H1 (cell line): ENCODE measurements at regions not wholly inside any gene's neighbourhood (a gene's known extent, or its start where the extent isn't known, plus 50 kb on each side); places are given as distances from the start of the nearest gene placed in this dataset.

Experiments used
- BACH1 ChIP-seq: IDR thresholded peaks from 2 replicates; pipeline ENCODE4 v1.6.1; 2012; ENCODE audit warnings: low read length, improper control_type of control experiment
- GABPA ChIP-seq: IDR thresholded peaks from 2 replicates; pipeline ENCODE4 v1.6.1; 2011; ENCODE audit warnings: mild to moderate bottlenecking, low read length, moderate library complexity, borderline replicate concordance; ENCODE audit not compliant: insufficient read depth
- RBBP5 ChIP-seq: IDR thresholded peaks from 2 replicates; pipeline ENCODE4 v1.7.1; 2012; ENCODE audit warnings: low read depth, mild to moderate bottlenecking, inconsistent platforms, low read length, moderate library complexity, borderline replicate concordance
- RXRA ChIP-seq: IDR thresholded peaks from 2 replicates; pipeline ENCODE4 v1.6.1; 2011; ENCODE audit warnings: low read depth, mild to moderate bottlenecking, low read length, moderate library complexity; ENCODE audit not compliant: insufficient read depth
- SIX5 ChIP-seq: IDR thresholded peaks from 2 replicates; pipeline ENCODE4 v1.6.1; 2011; ENCODE audit warnings: mild to moderate bottlenecking, low read depth, low read length
- SUZ12 ChIP-seq: fragments of 200-600 bp; sonication (generic); IDR thresholded peaks from 2 replicates; pipeline ENCODE4 v1.6.1; 2012; ENCODE audit warnings: mild to moderate bottlenecking, inconsistent platforms, low read length, moderate library complexity, mixed read lengths
- TF ChIP-seq, protein P1 (sequence below): IDR thresholded peaks from 2 replicates; pipeline ENCODE4 v1.6.1; 2012; ENCODE audit warnings: inconsistent platforms

DNA sequence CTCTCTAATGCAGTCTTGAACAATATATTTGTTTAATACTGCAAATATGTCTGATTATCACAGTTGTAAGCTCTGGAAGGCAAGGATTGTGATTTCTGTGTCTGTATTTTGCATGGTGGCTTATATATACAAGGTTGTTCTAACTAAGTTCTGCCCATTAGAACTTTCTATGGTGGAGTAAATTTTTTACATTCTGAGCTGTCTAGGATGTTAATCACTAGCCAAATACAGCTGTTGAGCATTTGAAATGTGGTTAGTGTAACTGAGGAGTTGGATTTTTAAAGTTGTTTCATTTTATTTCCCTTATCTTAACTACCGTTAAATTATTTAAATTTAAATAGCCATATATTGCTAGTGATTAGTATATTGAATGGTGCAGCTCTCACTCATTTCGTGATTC, 64.3 kb upstream of the DMRTA1 start (continued):
- TF ChIP-seq, protein P1, sequence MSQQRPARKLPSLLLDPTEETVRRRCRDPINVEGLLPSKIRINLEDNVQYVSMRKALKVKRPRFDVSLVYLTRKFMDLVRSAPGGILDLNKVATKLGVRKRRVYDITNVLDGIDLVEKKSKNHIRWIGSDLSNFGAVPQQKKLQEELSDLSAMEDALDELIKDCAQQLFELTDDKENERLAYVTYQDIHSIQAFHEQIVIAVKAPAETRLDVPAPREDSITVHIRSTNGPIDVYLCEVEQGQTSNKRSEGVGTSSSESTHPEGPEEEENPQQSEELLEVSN = no peak
- TF ChIP-seq GABPA (no peak), RBBP5 (no peak), SIX5 (no peak), BACH1 (no peak), RXRA (no peak), SUZ12 (no peak)
